VCaP (cell line): ENCODE measurements at regions not wholly inside any gene's neighbourhood (a gene's known extent, or its start where the extent isn't known, plus 50 kb on each side); places are given as distances from the start of the nearest gene placed in this dataset.
"Not testable (repeated sequence)": the region's sequence is repeated elsewhere in the genome, so short reads cannot be mapped to it uniquely, and the experiment has no call there.

ENCODE experiments used
- H3K27ac ChIP-seq: fragments of 450-650 bp; 2 replicates; pipeline ENCODE4 v1.5.1; 2017
- TF ChIP-seq, protein P1 (sequence below): fragments of 450-650 bp; conservative IDR thresholded peaks from 2 replicates; pipeline ENCODE4 v1.5.1; 2017; ENCODE audit warnings: mild to moderate bottlenecking, moderate library complexity

DNA sequence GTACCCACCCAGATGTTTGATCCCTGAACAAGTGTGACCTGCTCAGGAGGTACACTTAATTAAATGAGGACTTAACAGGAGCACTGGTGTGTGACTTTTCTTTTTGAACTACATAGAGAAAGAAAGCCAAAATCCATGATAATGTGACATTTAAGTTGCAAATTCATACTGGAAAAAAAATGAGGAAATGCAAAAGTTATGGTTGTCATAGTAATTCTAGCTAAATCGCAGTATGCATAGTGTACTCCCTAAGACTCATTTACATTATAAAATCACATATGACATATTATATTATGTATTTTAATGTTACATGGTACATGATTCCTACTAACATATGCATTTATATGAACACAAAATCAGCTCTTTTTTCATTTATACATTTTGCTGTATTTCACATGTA is 92.0 kb upstream of the PCSK5 start:
- H3K27ac ChIP-seq = no peak overlapping the region
- TF ChIP-seq, protein P1, sequence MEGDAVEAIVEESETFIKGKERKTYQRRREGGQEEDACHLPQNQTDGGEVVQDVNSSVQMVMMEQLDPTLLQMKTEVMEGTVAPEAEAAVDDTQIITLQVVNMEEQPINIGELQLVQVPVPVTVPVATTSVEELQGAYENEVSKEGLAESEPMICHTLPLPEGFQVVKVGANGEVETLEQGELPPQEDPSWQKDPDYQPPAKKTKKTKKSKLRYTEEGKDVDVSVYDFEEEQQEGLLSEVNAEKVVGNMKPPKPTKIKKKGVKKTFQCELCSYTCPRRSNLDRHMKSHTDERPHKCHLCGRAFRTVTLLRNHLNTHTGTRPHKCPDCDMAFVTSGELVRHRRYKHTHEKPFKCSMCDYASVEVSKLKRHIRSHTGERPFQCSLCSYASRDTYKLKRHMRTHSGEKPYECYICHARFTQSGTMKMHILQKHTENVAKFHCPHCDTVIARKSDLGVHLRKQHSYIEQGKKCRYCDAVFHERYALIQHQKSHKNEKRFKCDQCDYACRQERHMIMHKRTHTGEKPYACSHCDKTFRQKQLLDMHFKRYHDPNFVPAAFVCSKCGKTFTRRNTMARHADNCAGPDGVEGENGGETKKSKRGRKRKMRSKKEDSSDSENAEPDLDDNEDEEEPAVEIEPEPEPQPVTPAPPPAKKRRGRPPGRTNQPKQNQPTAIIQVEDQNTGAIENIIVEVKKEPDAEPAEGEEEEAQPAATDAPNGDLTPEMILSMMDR = no peak

- TF ChIP-seq, protein P1 = no peak
- no peak overlapping the region for H3K27ac ChIP-seq
These were observed 87.3 kb upstream of the PCSK5 start for GRCh38 chr9:75803130-75803529.

DNA sequence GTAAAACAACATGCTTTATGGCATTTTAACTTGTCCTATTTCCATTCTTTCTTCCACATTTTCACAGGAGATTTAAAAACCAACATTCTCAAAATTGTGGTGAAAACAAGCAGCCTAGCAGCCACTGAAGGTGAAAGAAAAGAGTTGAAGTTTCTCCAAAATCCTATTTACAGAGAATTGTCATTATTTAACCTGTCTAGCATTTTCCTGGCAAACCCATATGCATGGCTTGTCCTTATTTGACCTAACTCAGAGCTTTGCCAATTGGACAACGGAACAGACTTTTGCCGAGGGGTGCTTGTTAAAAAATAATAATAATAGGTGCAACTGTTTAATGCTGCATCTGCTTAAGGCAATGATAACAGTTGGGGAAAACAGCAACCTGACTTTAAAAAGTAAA is 80.4 kb upstream of the PCSK5 start:
- no peak overlapping the region for H3K27ac ChIP-seq
- TF ChIP-seq, protein P1 = no peak

DNA sequence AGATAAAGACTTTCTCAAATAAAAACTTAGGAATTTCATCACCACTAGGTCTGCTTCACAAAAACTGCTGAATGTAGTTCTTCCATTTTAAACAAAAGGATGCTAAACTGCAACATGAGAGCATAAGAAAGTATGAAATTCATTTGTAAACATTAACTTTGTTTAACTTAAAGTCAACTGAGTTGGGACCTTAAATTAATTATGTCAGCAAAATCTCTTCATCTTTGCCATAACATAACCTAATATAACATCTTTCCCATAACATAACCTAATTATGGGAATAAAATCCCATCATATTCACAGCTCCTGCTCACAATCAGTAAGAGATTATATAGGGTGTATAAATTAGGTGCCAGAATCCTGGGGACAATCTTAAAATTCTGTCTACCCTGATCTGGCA is 78.8 kb upstream of the PCSK5 start:
- H3K27ac ChIP-seq = no peak overlapping the region
- TF ChIP-seq, protein P1 = no peak

DNA sequence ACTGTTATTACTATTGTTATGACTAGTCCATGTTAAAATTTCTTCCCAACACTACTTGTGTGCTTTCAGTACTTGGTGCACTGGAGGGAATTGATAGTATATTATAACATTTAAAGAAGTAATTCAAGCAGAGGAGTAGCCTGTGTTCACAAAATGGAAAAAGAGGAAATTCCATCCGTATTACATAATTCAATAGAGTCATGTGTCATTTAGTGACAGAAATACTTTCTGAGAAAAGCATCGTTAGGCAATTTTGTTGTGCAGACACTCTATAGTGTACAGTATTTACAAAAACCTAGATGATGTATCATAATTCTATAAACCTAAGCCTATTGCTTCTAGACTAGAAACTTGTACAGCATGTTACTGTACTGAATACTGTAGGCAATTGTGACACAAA is 78.3 kb upstream of the PCSK5 start:
- no peak overlapping the region for H3K27ac ChIP-seq
- TF ChIP-seq, protein P1 = no peak

- H3K27ac ChIP-seq = no peak overlapping the region
- TF ChIP-seq, protein P1 = no peak
These were observed 75.8 kb upstream of the PCSK5 start for GRCh38 chr9:75814667-75815066.

- not testable (repeated sequence) for H3K27ac ChIP-seq
These were observed 69.9 kb upstream of the PCSK5 start for GRCh38 chr9:75820471-75821115.

- no peak overlapping the region for H3K27ac ChIP-seq
- TF ChIP-seq, protein P1 = no peak
These were observed 67.3 kb upstream of the PCSK5 start for GRCh38 chr9:75823151-75823550.
